ENCODE measurements at regions not wholly inside any gene's neighbourhood (a gene's known extent, or its start where the extent isn't known, plus 50 kb on each side); places are given as distances from the start of the nearest gene placed in this dataset.

- ATAC-seq = peak in 1 of 2 donors; percentile 32
- intact Hi-C loops (cut with DNase I) = no loop called here
- no peak for DNase-seq
These were observed 88.2 kb downstream of the KCTD12 start for GRCh38 chr13:76798037-76798436.

GRCh38 chr13:76797361-76797760 is 88.8 kb downstream of the KCTD12 start:
- ATAC-seq = no peak
- DNase-seq = no peak
- intact Hi-C loops (cut with DNase I) = no loop called here

GRCh38 chr13:76796851-76797250 is 89.4 kb downstream of the KCTD12 start:
- DNase-seq (no peak), ATAC-seq (no peak)
- intact Hi-C loops (cut with DNase I) = no loop called here

- no peak for DNase-seq
- intact Hi-C loops (cut with DNase I) = no loop called here
- ATAC-seq = no peak
These were observed 90.2 kb downstream of the KCTD12 start for GRCh38 chr13:76795701-76796695.

GRCh38 chr13:76792731-76793347 is 93.4 kb downstream of the KCTD12 start:
- peak; percentile 83 to 89 for ATAC-seq
- peak; percentile 23 for DNase-seq
- intact Hi-C loops (cut with DNase I) = no loop called here

- intact Hi-C loops (cut with DNase I) = no loop called here
- ATAC-seq (peak; percentile 15 to 26), DNase-seq (no peak)
These were observed 95.0 kb downstream of the KCTD12 start for GRCh38 chr13:76790980-76791819.

GRCh38 chr13:76790526-76790925 is 95.7 kb downstream of the KCTD12 start:
- DNase-seq = no peak
- intact Hi-C loops (cut with DNase I) = no loop called here
- no peak for ATAC-seq

GRCh38 chr13:76783798-76784197 is 102.4 kb downstream of the KCTD12 start:
- intact Hi-C loops (cut with DNase I) = no loop called here
- DNase-seq (no peak), ATAC-seq (no peak)

GRCh38 chr13:76778853-76779252 is 107.4 kb downstream of the KCTD12 start:
- DNase-seq (no peak), ATAC-seq (no peak)
- intact Hi-C loops (cut with DNase I) = no loop called here

GRCh38 chr13:76777096-76777495 is 109.1 kb downstream of the KCTD12 start:
- intact Hi-C loops (cut with DNase I) = no loop called here
- ATAC-seq (no peak), DNase-seq (no peak)

- DNase-seq = no peak
- no peak for ATAC-seq
- intact Hi-C loops (cut with DNase I) = no loop called here
These were observed 111.0 kb downstream of the KCTD12 start for GRCh38 chr13:76775088-76775740.

- intact Hi-C loops (cut with DNase I) = no loop called here
- ATAC-seq (no peak), DNase-seq (no peak)
These were observed 112.6 kb downstream of the KCTD12 start for GRCh38 chr13:76773448-76774094.

GRCh38 chr13:76772241-76772640 is 114.0 kb downstream of the KCTD12 start:
- DNase-seq = no peak
- no peak for ATAC-seq
- intact Hi-C loops (cut with DNase I) = no loop called here

- intact Hi-C loops (cut with DNase I) = no loop called here
- no peak for ATAC-seq
- no peak for DNase-seq
These were observed 116.9 kb downstream of the KCTD12 start for GRCh38 chr13:76769271-76769791.

- DNase-seq = no peak
- intact Hi-C loops (cut with DNase I) = no loop called here
- ATAC-seq = no peak
These were observed 117.8 kb downstream of the KCTD12 start for GRCh38 chr13:76768384-76768783.

- DNase-seq = no peak
- ATAC-seq = no peak
- intact Hi-C loops (cut with DNase I) = no loop called here
These were observed 121.3 kb downstream of the KCTD12 start for GRCh38 chr13:76764916-76765315.

GRCh38 chr13:76764429-76764828 is 121.8 kb downstream of the KCTD12 start:
- DNase-seq (peak; percentile 84), ATAC-seq (peak; percentile 84 to 97)
- intact Hi-C loops (cut with DNase I) = no loop called here

GRCh38 chr13:76762721-76763120 is 123.5 kb downstream of the KCTD12 start:
- ATAC-seq = peak in 1 of 2 donors; percentile 42
- DNase-seq = no peak
- intact Hi-C loops (cut with DNase I) = no loop called here

Measured in left cardiac atrium (tissue), 4 donors.